Liver (tissue), 8 donors: ENCODE measurements at regions not wholly inside any gene's neighbourhood (a gene's known extent, or its start where the extent isn't known, plus 50 kb on each side); places are given as distances from the start of the nearest gene placed in this dataset.

ENCODE experiments used
- DNase-seq: peaks from one replicate; pipeline ENCODE4 v3.0.0-alpha.2; 2017; ENCODE audit warnings: low spot score
- H3K27ac ChIP-seq, 2 donors: one replicate each; pipeline ENCODE4 v1.7.0; 2013; ENCODE audit warnings: inconsistent platforms in 2 of 2, low read length in 2 of 2, control low read depth in 1 of 2, low read depth in 1 of 2, mild to moderate bottlenecking in 1 of 2
- H3K27me3 ChIP-seq, 4 donors: one replicate each; pipeline versions ENCODE4 v1.6.1 to v1.7.0; 2013; ENCODE audit warnings: low read length in 3 of 4, inconsistent platforms in 1 of 4, mild to moderate bottlenecking in 1 of 4, moderate library complexity in 1 of 4; ENCODE audit not compliant: control insufficient read depth in 4 of 4, insufficient read depth in 4 of 4
- H3K36me3 ChIP-seq, 4 donors: one replicate each; pipeline versions ENCODE4 v1.6.1 to v1.7.0; 2013; ENCODE audit warnings: low read length in 3 of 4, mild to moderate bottlenecking in 3 of 4, low read depth in 1 of 4, moderate library complexity in 1 of 4; ENCODE audit not compliant: control insufficient read depth in 4 of 4, insufficient read depth in 3 of 4
- H3K4me1 ChIP-seq, 4 donors: one replicate each; pipeline versions ENCODE4 v1.6.1 to v1.7.0; 2013; ENCODE audit warnings: low read length in 3 of 4, mild to moderate bottlenecking in 3 of 4, moderate library complexity in 1 of 4; ENCODE audit not compliant: control insufficient read depth in 4 of 4, insufficient read depth in 4 of 4
- H3K4me3 ChIP-seq, 3 donors: one replicate each; pipeline versions ENCODE4 v1.6.1 to v1.7.0; 2013; ENCODE audit warnings: low read length in 3 of 3, control low read depth in 1 of 3, low read depth in 1 of 3, mild to moderate bottlenecking in 1 of 3
- H3K9ac ChIP-seq, 2 donors: one replicate each; pipeline ENCODE4 v1.7.0; 2013; ENCODE audit warnings: low read length in 2 of 2, mild to moderate bottlenecking in 2 of 2, moderate library complexity in 2 of 2, control low read depth in 1 of 2, low read depth in 1 of 2
- H3K9me3 ChIP-seq, 4 donors: one replicate each; pipeline versions ENCODE4 v1.6.1 to v1.7.0; 2013; ENCODE audit warnings: low read length in 3 of 4; ENCODE audit not compliant: control insufficient read depth in 4 of 4
- EGR1 ChIP-seq, 2 donors: IDR thresholded peaks; 2 replicates each; pipeline ENCODE4 v1.6.1; 2016 to 2018; ENCODE audit warnings: antibody characterized with exemption in 2 of 2, low read depth in 2 of 2
- FOXA1 ChIP-seq: IDR thresholded peaks from 2 replicates; pipeline ENCODE4 v1.6.1; 2016; ENCODE audit warnings: antibody characterized with exemption
- GABPA ChIP-seq, 2 donors: IDR thresholded peaks in 1 of 2; conservative IDR thresholded peaks in 1 of 2; 2 replicates each; pipeline ENCODE4 v1.6.1; 2016; ENCODE audit warnings: antibody characterized with exemption in 2 of 2, mild to moderate bottlenecking in 1 of 2, moderate library complexity in 1 of 2
- HNF4A ChIP-seq, 2 donors: conservative IDR thresholded peaks; 2 replicates each; pipeline ENCODE4 v1.6.1; 2016; ENCODE audit warnings: antibody characterized with exemption in 2 of 2, mild to moderate bottlenecking in 2 of 2
- HNF4G ChIP-seq: IDR thresholded peaks from 2 replicates; pipeline ENCODE4 v1.6.1; 2016; ENCODE audit warnings: antibody characterized with exemption
- RAD21 ChIP-seq, 2 donors: IDR thresholded peaks; 2 replicates each; pipeline ENCODE4 v1.6.1; 2016; ENCODE audit warnings: antibody characterized with exemption in 2 of 2, mild to moderate bottlenecking in 2 of 2
- RXRA ChIP-seq, 2 donors: IDR thresholded peaks; 2 replicates each; pipeline ENCODE4 v1.6.1; 2017 to 2018; ENCODE audit warnings: antibody characterized with exemption in 2 of 2, mild to moderate bottlenecking in 1 of 2
- SP1 ChIP-seq: IDR thresholded peaks from 2 replicates; pipeline ENCODE4 v1.6.1; 2018; ENCODE audit warnings: antibody characterized with exemption, mild to moderate bottlenecking
- TAF1 ChIP-seq: conservative IDR thresholded peaks from 2 replicates; pipeline ENCODE4 v1.6.1; 2016; ENCODE audit warnings: antibody characterized with exemption, mild to moderate bottlenecking
- YY1 ChIP-seq: IDR thresholded peaks from 2 replicates; pipeline ENCODE4 v1.6.1; 2016; ENCODE audit warnings: antibody characterized with exemption, mild to moderate bottlenecking
- WGBS: extraction: QIAGEN DNeasy Blood & Tissue Kit; methylation state at CpG from one replicate; pipeline ENCODE4 v1.1.7; 2013; 5-methylcytosine and 5-hydroxymethylcytosine counted together
- TF ChIP-seq, protein P1 (sequence below): IDR thresholded peaks from 2 replicates; pipeline ENCODE4 v1.6.1; 2016; ENCODE audit warnings: antibody characterized with exemption, mild to moderate bottlenecking
- TF ChIP-seq, protein P2 (sequence below): IDR thresholded peaks from 2 replicates; pipeline ENCODE4 v1.6.1; 2016; ENCODE audit warnings: antibody characterized with exemption
- TF ChIP-seq, protein P3 (sequence below): IDR thresholded peaks from 2 replicates; pipeline ENCODE4 v1.6.1; 2016; ENCODE audit warnings: antibody characterized with exemption
- TF ChIP-seq, protein P4 (sequence below): IDR thresholded peaks from 2 replicates; pipeline ENCODE4 v1.6.1; 2016; ENCODE audit warnings: antibody characterized with exemption
- TF ChIP-seq, protein P5 (sequence below): fragments of 150-350 bp; IDR thresholded peaks from 2 replicates; pipeline ENCODE4 v1.5.1; 2017; ENCODE audit warnings: improper control_type of control experiment, low read depth, low read length; ENCODE audit not compliant: missing input control
- donor health status: healthy.
- donor health status: healthy.
- donor health status: healthy.
- donor health status: healthy.
- donor health status: healthy.

DNA sequence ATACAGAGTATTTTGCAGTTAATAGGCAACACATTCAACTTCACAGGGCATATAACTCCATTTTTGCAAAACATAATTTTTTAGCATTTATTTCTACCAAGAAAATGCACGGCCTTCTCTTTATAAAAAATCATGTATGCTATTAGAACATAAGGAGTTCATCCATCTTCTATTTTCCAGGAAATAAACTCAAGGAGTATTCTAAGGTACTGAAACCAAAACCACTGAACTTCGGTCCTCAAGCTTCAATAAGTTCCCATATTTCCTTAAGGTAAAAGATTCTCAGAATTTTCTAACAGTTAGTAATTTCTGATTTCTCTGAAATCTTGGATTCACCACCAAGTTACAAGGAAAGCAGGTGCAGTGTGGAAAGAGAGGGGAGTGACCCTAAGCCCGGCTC, 113.3 kb upstream of the DIO2 start:
- TF ChIP-seq, protein P1, sequence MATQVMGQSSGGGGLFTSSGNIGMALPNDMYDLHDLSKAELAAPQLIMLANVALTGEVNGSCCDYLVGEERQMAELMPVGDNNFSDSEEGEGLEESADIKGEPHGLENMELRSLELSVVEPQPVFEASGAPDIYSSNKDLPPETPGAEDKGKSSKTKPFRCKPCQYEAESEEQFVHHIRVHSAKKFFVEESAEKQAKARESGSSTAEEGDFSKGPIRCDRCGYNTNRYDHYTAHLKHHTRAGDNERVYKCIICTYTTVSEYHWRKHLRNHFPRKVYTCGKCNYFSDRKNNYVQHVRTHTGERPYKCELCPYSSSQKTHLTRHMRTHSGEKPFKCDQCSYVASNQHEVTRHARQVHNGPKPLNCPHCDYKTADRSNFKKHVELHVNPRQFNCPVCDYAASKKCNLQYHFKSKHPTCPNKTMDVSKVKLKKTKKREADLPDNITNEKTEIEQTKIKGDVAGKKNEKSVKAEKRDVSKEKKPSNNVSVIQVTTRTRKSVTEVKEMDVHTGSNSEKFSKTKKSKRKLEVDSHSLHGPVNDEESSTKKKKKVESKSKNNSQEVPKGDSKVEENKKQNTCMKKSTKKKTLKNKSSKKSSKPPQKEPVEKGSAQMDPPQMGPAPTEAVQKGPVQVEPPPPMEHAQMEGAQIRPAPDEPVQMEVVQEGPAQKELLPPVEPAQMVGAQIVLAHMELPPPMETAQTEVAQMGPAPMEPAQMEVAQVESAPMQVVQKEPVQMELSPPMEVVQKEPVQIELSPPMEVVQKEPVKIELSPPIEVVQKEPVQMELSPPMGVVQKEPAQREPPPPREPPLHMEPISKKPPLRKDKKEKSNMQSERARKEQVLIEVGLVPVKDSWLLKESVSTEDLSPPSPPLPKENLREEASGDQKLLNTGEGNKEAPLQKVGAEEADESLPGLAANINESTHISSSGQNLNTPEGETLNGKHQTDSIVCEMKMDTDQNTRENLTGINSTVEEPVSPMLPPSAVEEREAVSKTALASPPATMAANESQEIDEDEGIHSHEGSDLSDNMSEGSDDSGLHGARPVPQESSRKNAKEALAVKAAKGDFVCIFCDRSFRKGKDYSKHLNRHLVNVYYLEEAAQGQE, result no peak
- TF ChIP-seq RXRA (IDR thresholded peaks at IDR 0.05), result no peak
- no peak for TF ChIP-seq GABPA (IDR thresholded peaks at IDR 0.05 in 1 of 2, conservative IDR thresholded peaks at IDR 0.05 in 1 of 2)
- no peak for TF ChIP-seq YY1
- no peak for TF ChIP-seq TAF1
- TF ChIP-seq, protein P2, sequence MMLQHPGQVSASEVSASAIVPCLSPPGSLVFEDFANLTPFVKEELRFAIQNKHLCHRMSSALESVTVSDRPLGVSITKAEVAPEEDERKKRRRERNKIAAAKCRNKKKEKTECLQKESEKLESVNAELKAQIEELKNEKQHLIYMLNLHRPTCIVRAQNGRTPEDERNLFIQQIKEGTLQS, result no peak
- Histone ChIP-seq H3K4me1 (no peaks in the 10 kb centered on the region), H3K27me3 (no peaks in the 10 kb centered on the region), H3K4me3 (no peak overlapping the region), H3K9me3 (no peaks in the 10 kb centered on the region), H3K27ac (no peak overlapping the region), H3K36me3 (no peaks in the 10 kb centered on the region), H3K9ac (no peak overlapping the region)
- 63% methylated on average over 3 of the region's 3 CpGs for WGBS
- no peak for DNase-seq

DNA sequence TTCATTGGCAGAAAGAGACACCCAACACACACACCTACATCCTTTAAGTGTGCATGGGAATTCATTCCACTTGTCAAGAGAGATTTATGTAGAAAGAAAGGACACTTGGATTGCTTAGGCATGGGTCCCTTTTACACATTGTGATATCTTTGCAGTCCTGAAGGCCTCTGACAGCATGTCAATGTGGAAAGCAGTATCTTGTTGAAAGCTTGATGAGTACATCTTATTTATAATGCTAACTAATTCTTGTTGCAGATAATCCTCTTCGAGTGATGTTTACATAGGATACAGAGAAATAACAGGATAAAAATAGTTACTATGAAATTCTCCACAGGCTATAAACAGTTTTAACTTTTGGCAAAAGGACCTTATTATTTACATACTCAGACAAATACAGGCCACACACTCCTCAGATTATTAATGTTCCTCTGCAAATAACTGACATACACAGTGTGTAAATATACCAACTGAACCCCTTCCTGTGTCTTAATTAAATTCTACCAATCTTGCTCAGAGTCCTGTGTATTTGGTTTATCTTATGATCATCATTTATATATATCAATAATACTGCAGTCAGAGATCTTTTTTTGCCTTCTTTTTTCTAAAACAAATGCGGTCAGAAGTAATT, 111.8 kb upstream of the DIO2 start:
- H3K4me1 ChIP-seq, result no peaks in the 10 kb centered on the region
- no peak overlapping the region for H3K9ac ChIP-seq
- H3K27ac ChIP-seq, result no peak overlapping the region
- no peaks in the 10 kb centered on the region for H3K27me3 ChIP-seq
- TF ChIP-seq YY1 (no peak), SP1 (no peak), TAF1 (no peak), EGR1 (IDR thresholded peaks at IDR 0.05; ENCODE audit: low read depth in 2 of 2) (no peak), HNF4A (conservative IDR thresholded peaks at IDR 0.05) (no peak), HNF4G (no peak), GABPA (IDR thresholded peaks at IDR 0.05 in 1 of 2, conservative IDR thresholded peaks at IDR 0.05 in 1 of 2) (no peak), FOXA1 (no peak), RAD21 (IDR thresholded peaks at IDR 0.05) (no peak)
- TF ChIP-seq, protein P3, sequence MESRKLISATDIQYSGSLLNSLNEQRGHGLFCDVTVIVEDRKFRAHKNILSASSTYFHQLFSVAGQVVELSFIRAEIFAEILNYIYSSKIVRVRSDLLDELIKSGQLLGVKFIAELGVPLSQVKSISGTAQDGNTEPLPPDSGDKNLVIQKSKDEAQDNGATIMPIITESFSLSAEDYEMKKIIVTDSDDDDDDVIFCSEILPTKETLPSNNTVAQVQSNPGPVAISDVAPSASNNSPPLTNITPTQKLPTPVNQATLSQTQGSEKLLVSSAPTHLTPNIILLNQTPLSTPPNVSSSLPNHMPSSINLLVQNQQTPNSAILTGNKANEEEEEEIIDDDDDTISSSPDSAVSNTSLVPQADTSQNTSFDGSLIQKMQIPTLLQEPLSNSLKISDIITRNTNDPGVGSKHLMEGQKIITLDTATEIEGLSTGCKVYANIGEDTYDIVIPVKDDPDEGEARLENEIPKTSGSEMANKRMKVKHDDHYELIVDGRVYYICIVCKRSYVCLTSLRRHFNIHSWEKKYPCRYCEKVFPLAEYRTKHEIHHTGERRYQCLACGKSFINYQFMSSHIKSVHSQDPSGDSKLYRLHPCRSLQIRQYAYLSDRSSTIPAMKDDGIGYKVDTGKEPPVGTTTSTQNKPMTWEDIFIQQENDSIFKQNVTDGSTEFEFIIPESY, result no peak
- TF ChIP-seq, protein P2, result no peak
- TF ChIP-seq, protein P4, sequence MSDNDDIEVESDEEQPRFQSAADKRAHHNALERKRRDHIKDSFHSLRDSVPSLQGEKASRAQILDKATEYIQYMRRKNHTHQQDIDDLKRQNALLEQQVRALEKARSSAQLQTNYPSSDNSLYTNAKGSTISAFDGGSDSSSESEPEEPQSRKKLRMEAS, result no peak
- TF ChIP-seq, protein P5, sequence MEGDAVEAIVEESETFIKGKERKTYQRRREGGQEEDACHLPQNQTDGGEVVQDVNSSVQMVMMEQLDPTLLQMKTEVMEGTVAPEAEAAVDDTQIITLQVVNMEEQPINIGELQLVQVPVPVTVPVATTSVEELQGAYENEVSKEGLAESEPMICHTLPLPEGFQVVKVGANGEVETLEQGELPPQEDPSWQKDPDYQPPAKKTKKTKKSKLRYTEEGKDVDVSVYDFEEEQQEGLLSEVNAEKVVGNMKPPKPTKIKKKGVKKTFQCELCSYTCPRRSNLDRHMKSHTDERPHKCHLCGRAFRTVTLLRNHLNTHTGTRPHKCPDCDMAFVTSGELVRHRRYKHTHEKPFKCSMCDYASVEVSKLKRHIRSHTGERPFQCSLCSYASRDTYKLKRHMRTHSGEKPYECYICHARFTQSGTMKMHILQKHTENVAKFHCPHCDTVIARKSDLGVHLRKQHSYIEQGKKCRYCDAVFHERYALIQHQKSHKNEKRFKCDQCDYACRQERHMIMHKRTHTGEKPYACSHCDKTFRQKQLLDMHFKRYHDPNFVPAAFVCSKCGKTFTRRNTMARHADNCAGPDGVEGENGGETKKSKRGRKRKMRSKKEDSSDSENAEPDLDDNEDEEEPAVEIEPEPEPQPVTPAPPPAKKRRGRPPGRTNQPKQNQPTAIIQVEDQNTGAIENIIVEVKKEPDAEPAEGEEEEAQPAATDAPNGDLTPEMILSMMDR, result no peak
- TF ChIP-seq, protein P1, result no peak
- WGBS, result 69% methylated on average over 2 of the region's 2 CpGs
- no peaks in the 10 kb centered on the region for H3K9me3 ChIP-seq
- no peak for DNase-seq
- no peaks in the 10 kb centered on the region for H3K36me3 ChIP-seq
- no peak overlapping the region for H3K4me3 ChIP-seq
